Heart left ventricle (tissue), 13 donors: ENCODE measurements at regions not wholly inside any gene's neighbourhood (a gene's known extent, or its start where the extent isn't known, plus 50 kb on each side); places are given as distances from the start of the nearest gene placed in this dataset.

ENCODE experiments used
- CTCF ChIP-seq, 12 donors: fragments of 200-600 bp; sonication (generic) in 4 of 12; IDR thresholded peaks; one replicate each; pipeline versions ENCODE4 v1.5.0 to v1.8.0; 2018 to 2022; ENCODE audit warnings: antibody characterized with exemption in 12 of 12, mild to moderate bottlenecking in 5 of 12
- POLR2A ChIP-seq, 2 donors: fragments of 450-650 bp; IDR thresholded peaks; one replicate each; pipeline ENCODE4 v1.6.1; 2017; ENCODE audit warnings: antibody characterized with exemption in 2 of 2, mild to moderate bottlenecking in 2 of 2, moderate library complexity in 2 of 2
- donor health status: ischemic (EF 13 %, LVEDD 7.1; RV severe dilation, severe dysfunction).
- donor health status: DM: no; HTN: yes; CAD: no.
- donor health status: DM: no; HTN: no; CAD: no.
- donor health status: ischemic (EF 25% LVEDD 6.9; RV normal size, moderate dysfunction).
- donor health status: ischemic (EF 25% LVEDD 5.7; RV mildly dilated, moderate dysfunction).
- donor health status: ischemic (EF 35%, LVEDD 5.7; RV mildly dilated, moderate dysfunction).
- donor health status: nonischemic (EF 11% LVEDD 7.7; RV severe dilation, severe dysfunction).
- donor health status: DM: yes; HTN: yes; CAD: no.
- donor health status: PGD.
- donor health status: ischemic (EF 29% LVEDD 5.4; RV normal size, mild dysfunction).
- donor health status: nonischemic (EF 23%, LVEDD 6.1; RV moderate dilation, normal function).

DNA sequence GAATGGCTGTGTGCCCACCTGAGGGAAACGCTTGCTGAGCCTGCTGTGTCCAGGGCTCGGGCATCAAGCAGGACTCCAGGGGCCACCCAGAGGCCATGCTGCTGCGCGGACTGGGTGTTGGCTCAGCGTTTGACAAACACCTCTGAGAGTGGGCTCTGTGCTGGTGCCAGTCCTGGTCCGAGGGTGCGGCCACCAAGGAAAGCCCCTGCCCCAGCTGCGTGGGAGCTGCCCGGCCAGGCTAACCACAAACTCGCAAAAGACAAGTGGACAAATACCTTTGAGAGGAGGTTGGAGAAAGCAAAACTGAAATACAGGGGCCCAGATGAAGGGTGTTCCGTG lies 65.6 kb upstream of the TTC34 start:
- TF ChIP-seq CTCF (IDR thresholded peaks at IDR 0.05) (no peak), POLR2A (IDR thresholded peaks at IDR 0.05) (no peak)
